ENCODE measurements at regions not wholly inside any gene's neighbourhood (a gene's known extent, or its start where the extent isn't known, plus 50 kb on each side); places are given as distances from the start of the nearest gene placed in this dataset.

DNA sequence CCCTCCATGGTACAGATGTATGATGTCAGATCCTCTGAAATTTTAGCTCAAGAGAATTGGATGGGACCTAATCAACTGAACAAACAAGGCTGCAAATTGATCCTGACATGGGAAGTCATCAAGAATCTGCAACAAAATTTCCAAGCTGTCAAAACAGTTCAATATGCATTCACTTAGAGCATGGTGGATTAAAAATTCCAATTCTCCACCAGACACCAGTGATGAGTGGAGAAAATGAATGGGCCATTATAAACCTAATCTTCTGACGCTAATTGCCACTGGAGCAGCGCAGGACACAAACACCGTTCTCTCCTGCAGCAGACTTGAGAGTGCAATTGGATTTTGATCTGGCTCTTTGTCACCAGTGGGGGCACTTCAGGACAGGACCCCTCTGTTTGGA is 94.2 kb downstream of the MINAR1 start (continued):
- TF ChIP-seq SMAD4 (CRISPR knock-in tag; IDR thresholded peaks at IDR 0.05): no peak
- TF ChIP-seq, protein P1, sequence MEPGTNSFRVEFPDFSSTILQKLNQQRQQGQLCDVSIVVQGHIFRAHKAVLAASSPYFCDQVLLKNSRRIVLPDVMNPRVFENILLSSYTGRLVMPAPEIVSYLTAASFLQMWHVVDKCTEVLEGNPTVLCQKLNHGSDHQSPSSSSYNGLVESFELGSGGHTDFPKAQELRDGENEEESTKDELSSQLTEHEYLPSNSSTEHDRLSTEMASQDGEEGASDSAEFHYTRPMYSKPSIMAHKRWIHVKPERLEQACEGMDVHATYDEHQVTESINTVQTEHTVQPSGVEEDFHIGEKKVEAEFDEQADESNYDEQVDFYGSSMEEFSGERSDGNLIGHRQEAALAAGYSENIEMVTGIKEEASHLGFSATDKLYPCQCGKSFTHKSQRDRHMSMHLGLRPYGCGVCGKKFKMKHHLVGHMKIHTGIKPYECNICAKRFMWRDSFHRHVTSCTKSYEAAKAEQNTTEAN (CRISPR knock-in tag; IDR thresholded peaks at IDR 0.05): no peak

DNA sequence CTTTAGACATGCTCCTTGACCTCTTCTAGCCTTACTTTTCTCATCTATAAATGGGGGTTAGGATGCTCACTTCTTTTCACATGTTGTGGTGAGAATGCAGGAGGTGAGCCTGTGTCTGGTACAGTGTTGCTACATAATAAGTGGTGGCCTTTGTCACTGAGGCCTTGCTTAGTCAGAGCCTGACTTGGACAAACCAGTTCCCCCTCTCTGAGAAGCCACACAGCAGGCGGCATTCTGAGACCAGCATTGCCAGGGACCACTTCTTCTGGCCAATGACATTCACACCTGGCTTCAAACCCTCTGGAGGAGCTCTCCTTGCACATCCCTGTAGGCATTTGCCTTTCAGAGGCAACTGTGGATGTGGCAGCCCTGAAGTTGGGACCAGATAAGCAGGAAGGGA is 95.7 kb downstream of the MINAR1 start:
- TF ChIP-seq, protein P2, sequence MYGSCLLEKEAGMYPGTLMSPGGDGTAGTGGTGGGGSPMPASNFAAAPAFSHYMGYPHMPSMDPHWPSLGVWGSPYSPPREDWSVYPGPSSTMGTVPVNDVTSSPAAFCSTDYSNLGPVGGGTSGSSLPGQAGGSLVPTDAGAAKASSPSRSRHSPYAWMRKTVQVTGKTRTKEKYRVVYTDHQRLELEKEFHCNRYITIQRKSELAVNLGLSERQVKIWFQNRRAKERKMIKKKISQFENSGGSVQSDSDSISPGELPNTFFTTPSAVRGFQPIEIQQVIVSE (CRISPR knock-in tag; IDR thresholded peaks at IDR 0.05; ENCODE audit: borderline replicate concordance): no peak
- TF ChIP-seq, protein P3, sequence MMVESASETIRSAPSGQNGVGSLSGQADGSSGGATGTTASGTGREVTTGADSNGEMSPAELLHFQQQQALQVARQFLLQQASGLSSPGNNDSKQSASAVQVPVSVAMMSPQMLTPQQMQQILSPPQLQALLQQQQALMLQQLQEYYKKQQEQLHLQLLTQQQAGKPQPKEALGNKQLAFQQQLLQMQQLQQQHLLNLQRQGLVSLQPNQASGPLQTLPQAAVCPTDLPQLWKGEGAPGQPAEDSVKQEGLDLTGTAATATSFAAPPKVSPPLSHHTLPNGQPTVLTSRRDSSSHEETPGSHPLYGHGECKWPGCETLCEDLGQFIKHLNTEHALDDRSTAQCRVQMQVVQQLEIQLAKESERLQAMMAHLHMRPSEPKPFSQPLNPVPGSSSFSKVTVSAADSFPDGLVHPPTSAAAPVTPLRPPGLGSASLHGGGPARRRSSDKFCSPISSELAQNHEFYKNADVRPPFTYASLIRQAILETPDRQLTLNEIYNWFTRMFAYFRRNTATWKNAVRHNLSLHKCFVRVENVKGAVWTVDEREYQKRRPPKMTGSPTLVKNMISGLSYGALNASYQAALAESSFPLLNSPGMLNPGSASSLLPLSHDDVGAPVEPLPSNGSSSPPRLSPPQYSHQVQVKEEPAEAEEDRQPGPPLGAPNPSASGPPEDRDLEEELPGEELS (CRISPR knock-in tag; IDR thresholded peaks at IDR 0.05): no peak
- TF ChIP-seq ZNF416 (CRISPR knock-in tag; IDR thresholded peaks at IDR 0.05): no peak
- no peak for TF ChIP-seq GTF2I (CRISPR knock-in tag; conservative IDR thresholded peaks at IDR 0.05)
- TF ChIP-seq, protein P4, sequence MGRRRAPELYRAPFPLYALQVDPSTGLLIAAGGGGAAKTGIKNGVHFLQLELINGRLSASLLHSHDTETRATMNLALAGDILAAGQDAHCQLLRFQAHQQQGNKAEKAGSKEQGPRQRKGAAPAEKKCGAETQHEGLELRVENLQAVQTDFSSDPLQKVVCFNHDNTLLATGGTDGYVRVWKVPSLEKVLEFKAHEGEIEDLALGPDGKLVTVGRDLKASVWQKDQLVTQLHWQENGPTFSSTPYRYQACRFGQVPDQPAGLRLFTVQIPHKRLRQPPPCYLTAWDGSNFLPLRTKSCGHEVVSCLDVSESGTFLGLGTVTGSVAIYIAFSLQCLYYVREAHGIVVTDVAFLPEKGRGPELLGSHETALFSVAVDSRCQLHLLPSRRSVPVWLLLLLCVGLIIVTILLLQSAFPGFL (CRISPR knock-in tag; IDR thresholded peaks at IDR 0.05; ENCODE audit: borderline replicate concordance): no peak
- TF ChIP-seq FOXP1 (CRISPR knock-in tag; IDR thresholded peaks at IDR 0.05; ENCODE audit: borderline replicate concordance): no peak
- TF ChIP-seq, protein P5, sequence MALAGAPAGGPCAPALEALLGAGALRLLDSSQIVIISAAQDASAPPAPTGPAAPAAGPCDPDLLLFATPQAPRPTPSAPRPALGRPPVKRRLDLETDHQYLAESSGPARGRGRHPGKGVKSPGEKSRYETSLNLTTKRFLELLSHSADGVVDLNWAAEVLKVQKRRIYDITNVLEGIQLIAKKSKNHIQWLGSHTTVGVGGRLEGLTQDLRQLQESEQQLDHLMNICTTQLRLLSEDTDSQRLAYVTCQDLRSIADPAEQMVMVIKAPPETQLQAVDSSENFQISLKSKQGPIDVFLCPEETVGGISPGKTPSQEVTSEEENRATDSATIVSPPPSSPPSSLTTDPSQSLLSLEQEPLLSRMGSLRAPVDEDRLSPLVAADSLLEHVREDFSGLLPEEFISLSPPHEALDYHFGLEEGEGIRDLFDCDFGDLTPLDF (CRISPR knock-in tag; IDR thresholded peaks at IDR 0.05): no peak
- no peak for TF ChIP-seq RORB (CRISPR knock-in tag; IDR thresholded peaks at IDR 0.05)
- TF ChIP-seq, protein P6, sequence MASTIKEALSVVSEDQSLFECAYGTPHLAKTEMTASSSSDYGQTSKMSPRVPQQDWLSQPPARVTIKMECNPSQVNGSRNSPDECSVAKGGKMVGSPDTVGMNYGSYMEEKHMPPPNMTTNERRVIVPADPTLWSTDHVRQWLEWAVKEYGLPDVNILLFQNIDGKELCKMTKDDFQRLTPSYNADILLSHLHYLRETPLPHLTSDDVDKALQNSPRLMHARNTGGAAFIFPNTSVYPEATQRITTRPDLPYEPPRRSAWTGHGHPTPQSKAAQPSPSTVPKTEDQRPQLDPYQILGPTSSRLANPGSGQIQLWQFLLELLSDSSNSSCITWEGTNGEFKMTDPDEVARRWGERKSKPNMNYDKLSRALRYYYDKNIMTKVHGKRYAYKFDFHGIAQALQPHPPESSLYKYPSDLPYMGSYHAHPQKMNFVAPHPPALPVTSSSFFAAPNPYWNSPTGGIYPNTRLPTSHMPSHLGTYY (CRISPR knock-in tag; IDR thresholded peaks at IDR 0.05): no peak
- TF ChIP-seq, protein P7, sequence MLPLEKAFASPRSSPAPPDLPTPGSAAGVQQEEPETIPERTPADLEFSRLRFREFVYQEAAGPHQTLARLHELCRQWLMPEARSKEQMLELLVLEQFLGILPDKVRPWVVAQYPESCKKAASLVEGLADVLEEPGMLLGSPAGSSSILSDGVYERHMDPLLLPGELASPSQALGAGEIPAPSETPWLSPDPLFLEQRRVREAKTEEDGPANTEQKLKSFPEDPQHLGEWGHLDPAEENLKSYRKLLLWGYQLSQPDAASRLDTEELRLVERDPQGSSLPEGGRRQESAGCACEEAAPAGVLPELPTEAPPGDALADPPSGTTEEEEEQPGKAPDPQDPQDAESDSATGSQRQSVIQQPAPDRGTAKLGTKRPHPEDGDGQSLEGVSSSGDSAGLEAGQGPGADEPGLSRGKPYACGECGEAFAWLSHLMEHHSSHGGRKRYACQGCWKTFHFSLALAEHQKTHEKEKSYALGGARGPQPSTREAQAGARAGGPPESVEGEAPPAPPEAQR (CRISPR knock-in tag; IDR thresholded peaks at IDR 0.05): no peak
- TF ChIP-seq NR3C1 (CRISPR knock-in tag; conservative IDR thresholded peaks at IDR 0.05; ENCODE audit: low read depth): no peak
- no peak for TF ChIP-seq ZNF423 (CRISPR knock-in tag; IDR thresholded peaks at IDR 0.05)
- TF ChIP-seq CBFB (CRISPR knock-in tag; IDR thresholded peaks at IDR 0.05; ENCODE audit: low read depth): no peak
- TF ChIP-seq NR1H2 (CRISPR knock-in tag; IDR thresholded peaks at IDR 0.05): no peak
- TF ChIP-seq, protein P8, sequence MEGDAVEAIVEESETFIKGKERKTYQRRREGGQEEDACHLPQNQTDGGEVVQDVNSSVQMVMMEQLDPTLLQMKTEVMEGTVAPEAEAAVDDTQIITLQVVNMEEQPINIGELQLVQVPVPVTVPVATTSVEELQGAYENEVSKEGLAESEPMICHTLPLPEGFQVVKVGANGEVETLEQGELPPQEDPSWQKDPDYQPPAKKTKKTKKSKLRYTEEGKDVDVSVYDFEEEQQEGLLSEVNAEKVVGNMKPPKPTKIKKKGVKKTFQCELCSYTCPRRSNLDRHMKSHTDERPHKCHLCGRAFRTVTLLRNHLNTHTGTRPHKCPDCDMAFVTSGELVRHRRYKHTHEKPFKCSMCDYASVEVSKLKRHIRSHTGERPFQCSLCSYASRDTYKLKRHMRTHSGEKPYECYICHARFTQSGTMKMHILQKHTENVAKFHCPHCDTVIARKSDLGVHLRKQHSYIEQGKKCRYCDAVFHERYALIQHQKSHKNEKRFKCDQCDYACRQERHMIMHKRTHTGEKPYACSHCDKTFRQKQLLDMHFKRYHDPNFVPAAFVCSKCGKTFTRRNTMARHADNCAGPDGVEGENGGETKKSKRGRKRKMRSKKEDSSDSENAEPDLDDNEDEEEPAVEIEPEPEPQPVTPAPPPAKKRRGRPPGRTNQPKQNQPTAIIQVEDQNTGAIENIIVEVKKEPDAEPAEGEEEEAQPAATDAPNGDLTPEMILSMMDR (IDR thresholded peaks at IDR 0.05): no peak
- TF ChIP-seq ELF4 (CRISPR knock-in tag; IDR thresholded peaks at IDR 0.05; ENCODE audit: low read depth): no peak
- TF ChIP-seq ATF1 (CRISPR knock-in tag; IDR thresholded peaks at IDR 0.05): no peak
- TF ChIP-seq SMAD3 (CRISPR knock-in tag; IDR thresholded peaks at IDR 0.05; ENCODE audit: borderline replicate concordance): no peak

More for the DNA sequence above, 95.7 kb downstream of the MINAR1 start:
- H3K27ac Mint-ChIP-seq: no peak overlapping the region
- ChIA-PET CTCF (no interaction called here), POLR2A (no interaction called here)
- H3K36me3 Mint-ChIP-seq: no peaks in the 10 kb centered on the region
- ATAC-seq (no peak), DNase-seq (ENCODE audit: low spot score) (no peak)
- 0 out of 2 replicates have a peak, but pooled peaks cover 4% of the 10 kb centered on the region for H3K9me3 Mint-ChIP-seq
- no peak overlapping the region for H3K4me3 Mint-ChIP-seq
- no peaks in the 10 kb centered on the region for H3K4me1 Mint-ChIP-seq
- H3K27me3 Mint-ChIP-seq (ENCODE audit: low read depth): no peaks in the 10 kb centered on the region

All from WTC11 (cell line).